HG03558 (cell line): ENCODE measurements at regions not wholly inside any gene's neighbourhood (a gene's known extent, or its start where the extent isn't known, plus 50 kb on each side); places are given as distances from the start of the nearest gene placed in this dataset.
"Not testable (repeated sequence)": the region's sequence is repeated elsewhere in the genome, so short reads cannot be mapped to it uniquely, and the experiment has no call there.

Experiments
- ATAC-seq: cut with Tn5 transposase; IDR thresholded peaks from one replicate; pipeline ENCODE4 v1.9.1; 2021; ENCODE audit warnings: moderate number of reproducible peaks; ENCODE audit not compliant: unreplicated experiment; ENCODE audit errors: extremely low read depth

DNA sequence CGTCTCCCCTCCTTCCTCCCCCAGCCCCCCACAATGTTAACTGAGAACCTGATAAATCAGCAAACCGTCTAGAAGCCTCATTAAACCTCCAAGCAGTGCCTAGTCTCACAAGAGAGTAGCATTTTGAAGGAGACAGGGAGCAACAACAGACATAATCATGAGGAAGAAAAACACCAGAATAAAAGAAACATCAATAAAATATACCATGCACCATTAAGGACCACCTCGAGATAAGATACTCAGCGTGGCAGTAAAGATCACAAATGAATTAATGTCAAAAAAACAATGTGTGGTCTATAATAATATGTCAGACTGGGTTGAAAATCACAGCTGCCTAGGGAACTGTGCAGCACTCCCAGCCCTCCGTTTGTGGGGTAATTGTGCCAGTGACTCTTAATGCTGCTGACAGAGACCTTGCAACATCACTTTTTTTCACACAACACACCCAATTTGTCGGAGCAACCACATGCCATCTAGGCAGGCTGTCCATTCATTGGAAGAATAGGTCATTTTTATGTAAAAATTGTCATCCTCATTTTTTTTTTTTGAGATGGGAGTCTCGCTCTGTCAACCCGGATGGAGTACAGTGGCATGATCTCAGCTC lies 450.8 kb upstream of the WWC1 start:
- no peak for ATAC-seq

DNA sequence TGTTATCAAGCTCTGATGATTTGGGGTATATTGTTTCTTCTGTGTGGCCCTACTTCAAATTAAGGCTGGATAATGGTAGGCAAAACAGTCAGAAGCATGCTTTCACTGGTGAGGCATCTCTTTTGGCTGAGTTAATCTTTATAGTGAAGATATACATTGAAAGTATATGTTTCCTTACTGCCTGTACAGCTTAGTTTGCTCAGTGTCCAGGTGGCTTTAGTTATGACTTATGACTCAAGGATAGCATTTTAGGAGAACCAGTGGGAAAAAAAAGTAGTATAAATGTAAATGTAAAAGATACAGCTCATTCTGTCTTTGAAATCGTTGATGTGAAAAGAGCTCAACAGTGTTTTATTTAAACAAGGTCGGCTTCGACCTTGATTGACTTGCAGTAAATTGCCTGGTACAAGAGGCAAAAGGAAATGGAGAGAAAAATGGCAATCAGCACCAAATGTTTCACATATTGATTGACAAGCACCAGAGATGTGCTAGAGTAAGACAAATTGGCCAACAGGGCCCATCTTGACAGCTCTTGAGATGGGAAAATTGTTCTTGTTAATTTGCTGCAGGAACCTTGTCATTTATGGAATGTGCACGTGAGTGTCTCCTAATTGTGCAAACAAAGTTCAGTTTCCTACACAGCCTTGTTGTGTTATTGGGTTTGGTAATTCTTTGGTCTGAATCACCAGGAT lies 447.4 kb upstream of the WWC1 start:
- ATAC-seq: no peak

DNA sequence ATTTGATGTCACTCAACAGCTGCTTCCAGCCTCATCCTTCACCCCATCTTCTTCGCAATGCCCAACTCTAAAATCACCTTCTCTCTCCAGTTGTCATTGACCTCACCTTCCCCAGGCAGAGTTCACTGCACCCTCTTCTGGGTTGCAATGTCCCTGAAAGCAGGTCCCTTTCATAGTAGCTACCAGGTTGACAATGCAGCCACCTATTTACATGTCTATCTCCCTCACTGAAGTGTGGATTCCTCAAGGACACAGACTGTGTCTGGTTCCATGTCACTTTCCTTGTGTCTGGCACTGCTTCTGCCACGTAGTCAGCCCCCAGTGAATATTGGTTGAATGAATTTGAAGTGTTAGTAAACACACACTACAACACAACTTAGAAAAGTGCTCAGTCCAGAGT lies 445.5 kb upstream of the WWC1 start:
- no peak for ATAC-seq

DNA sequence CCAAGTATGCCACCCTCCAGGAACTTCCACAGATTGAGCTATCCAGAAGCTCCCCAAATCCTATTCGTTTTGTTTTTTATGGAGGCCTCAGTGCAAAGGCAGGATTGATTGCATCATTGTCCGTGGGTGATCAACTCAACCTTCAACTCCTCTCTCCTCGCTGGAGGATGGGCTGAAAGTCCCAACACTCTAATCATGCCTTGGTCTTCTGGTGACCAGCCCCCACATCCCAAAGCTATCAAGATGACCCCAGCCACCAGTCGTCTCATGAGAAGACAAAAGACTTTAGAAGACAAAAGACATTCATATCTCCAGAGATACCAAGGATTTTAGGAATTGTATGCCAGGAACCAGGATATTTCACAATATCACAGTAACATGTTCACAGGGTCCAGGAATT lies 441.6 kb upstream of the WWC1 start:
- no peak for ATAC-seq

DNA sequence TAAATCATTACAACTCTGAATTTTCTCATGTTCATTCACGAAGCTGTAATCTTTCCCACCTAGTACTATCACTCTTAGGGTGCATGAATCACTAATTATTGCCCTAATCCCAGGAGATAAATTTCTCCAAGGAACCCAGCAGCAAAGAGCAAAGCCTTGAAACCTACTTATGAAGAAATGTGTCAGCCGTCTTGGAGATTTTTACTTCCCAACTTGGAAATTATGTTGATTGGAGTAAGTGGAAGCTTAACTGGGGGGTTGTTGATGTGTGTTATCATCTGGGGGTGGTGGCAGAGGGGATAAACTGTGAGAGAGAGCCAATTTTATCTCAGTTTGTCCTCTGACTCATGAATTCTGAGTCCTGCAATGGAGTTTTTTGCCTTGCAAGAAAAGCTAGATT lies 440.5 kb upstream of the WWC1 start:
- no peak for ATAC-seq

DNA sequence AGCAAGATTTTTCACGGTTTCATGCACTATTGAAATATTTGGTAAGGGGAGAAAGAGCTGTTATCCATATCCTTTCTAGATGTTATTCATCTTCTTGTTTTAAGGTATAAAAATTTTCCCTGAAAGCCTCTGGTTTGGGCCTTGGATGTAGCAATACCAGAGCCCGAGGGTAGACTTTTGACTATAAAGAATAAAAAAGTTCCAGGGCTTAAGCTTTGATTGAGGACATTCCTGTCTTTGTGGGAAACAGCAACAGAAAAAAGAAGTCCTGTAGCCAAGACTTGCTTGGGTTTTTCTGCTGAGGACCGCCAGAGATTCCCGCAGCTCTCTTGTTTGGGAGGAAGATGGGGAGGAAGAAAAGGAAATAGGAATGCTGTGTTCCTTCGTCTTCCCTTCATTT lies 440.0 kb upstream of the WWC1 start:
- ATAC-seq: no peak

DNA sequence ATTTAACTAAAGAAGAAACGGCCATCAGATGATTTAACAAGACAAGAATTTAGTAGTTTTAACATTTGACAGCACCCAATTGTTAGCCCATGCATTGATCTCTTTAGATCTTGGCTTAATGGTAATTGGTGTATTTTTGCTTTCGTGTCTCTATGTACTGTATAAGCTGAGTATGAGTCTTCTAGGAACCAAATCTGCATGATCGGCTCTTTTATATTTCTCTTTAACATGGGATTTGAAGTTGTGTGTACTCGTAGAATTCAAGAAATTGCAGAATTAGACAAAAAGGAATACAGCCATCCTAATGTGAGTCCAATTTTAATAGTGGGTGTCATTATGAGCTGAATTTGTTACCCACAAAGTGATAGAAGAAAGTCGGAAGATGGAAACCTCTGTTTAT lies 438.9 kb upstream of the WWC1 start:
- no peak for ATAC-seq

DNA sequence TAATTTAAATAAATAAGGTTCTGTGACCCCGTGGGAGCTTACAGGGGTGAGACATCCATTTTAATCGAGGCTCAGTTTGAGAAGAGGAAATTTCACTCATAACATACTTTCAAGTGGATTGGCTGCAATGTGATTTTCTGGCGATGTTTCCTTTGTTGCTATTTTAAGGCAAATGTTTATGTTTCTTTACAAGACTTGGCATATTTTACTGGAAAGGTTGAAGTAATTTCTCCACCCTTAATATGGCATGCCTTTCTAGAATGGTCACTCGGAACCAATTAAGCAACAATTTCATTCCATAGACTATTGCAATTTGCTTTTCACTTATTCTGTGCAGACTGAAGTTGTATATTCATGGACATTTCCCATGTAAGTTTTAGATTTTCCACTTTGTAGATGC lies 438.0 kb upstream of the WWC1 start:
- ATAC-seq: no peak

DNA sequence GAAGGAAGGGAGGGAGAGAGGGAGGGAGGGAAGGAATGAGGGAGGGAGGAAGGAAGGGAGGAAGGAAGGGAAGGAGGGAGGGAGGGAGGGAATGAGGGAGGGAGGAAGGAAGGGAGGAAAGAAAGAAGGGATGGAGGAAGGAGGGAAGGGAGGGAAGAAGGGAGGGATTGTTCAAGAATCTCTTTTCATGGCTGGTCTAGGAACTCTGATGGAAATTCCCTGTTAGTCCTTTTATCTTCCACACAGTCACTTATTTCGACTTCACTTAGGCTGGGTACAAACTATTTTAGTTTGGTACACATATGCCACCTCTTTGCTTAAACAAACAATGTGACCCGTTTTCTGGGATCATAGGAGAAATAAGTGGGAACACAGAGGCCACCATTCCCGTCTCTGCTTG lies 435.6 kb upstream of the WWC1 start:
- no peak for ATAC-seq

DNA sequence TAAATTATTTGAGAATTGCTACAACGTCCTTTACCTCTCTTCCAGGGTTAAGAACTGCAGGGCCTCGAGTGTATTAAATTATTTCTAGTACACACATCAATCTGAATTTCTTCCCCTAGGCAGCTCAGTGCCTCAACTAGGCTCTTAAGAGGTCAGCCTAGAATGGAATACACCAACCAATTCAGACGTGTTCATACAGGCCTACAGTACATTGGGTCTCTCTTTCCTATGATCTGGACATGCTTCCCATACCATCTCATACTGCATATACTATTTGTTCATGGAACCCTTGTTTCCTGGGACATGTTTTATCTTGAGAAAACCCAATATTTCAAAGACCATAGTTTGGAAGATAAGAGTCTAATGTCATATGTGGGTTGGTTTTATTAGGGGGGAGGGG lies 434.1 kb upstream of the WWC1 start:
- no peak for ATAC-seq

DNA sequence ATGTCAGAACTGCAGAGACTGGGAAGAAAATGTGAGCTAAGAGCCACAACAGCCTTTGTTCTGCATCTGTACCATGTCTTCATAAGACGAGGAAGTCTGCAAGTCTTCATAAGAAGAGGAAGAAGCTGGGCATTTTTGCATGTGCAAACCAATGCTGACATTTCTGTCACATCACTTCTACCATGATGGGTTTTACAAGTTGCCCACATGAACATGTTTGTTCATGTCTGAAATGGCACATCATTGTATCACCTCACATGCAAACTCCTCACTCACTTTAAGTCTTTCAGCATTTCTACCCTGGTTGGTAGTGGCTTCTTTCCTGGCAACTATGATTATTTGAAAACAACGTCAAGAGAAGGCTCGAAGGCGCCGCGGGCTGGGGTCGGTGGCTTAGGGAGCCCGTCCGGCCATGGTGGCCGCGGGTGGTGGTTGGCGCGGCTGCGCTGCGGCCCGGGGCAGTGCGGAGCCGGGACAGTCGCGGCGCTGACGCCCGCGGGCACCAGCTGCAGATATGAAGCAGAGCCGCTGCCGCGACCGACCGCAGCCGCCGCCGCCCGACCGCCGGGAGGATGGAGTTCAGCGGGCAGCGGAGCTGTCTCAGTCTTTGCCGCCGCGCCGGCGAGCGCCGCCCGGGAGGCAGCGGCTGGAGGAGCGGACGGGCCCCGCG lies 433.1 kb upstream of the WWC1 start:
- ATAC-seq: not testable (repeated sequence)

DNA sequence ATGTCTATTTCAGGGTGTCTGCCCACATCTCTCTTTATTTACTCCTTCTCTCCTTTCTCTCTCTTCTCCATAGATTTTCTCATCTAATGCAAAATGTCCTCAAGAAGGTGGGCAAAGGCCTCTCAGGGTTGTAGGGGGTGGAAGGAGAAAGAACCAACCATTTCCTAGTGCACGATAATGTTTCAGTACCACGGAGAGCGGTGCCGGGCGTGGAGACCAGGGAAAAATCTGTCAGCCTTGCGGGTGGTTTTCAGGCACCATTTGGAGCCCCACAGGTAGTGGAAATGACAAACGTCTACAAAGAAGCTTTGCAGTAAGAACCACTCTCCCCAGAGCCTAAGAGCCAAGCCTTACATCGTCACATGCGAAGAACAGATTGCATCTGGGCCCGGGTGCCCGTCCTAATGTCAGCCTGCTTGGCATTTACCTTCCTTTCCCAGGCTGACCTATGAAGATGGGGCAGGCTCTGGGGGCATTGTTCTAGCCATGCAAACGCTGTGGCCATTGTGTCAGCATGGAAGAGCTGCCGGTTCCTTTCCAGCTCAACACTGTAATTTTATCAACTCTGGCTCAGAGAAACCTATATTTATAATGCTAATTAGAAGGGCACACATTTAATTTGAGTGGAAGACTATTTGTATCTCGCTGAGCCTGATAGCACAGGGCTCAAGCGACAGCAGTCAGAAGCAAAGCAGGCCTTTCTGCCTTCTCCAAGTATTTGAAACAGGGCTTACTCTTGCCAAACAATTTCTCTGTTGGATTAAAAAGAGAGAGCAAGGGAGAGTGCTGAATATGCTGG lies 430.1 kb upstream of the WWC1 start:
- ATAC-seq: no peak

DNA sequence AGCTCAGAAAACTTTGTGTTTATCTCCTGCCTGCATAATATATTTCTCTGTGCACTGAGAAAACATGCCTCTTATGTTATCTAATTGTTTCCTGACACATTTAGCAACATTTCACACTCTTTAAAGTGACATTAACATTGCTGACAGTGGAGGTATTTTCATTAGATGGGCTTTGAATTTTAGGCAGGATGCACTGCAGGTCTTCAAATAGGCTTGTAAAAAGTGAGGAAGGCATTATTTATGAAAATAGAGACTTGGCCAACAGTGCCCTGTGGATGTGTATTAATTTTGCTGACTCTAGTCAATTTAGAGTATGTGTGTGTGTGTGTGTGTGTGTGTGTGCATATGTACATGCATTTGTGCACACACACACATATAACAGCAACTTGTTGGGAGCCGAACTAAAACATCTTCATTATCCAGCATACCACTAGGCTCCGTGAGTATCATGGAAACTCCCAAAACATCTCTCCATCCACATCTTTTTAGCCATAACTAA lies 429.5 kb upstream of the WWC1 start:
- ATAC-seq: no peak

DNA sequence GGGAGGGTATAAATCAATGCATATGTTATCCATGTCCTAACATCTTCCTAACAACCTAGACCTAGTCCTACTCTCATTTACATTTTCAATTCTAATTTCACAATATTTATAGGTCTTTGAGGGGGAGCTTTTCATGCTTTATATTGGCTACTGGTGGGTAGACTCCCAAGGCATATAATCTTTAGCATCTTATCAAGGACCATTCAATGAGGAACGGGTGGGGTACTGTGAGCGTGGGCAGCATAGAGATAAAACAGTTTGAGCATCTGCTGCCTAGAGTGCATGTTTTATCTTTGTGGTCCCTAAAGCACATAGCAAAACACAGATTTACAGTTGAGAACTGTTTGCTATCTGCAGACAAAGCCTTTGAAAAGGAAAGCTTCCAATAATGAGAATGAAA lies 427.6 kb upstream of the WWC1 start:
- no peak for ATAC-seq

DNA sequence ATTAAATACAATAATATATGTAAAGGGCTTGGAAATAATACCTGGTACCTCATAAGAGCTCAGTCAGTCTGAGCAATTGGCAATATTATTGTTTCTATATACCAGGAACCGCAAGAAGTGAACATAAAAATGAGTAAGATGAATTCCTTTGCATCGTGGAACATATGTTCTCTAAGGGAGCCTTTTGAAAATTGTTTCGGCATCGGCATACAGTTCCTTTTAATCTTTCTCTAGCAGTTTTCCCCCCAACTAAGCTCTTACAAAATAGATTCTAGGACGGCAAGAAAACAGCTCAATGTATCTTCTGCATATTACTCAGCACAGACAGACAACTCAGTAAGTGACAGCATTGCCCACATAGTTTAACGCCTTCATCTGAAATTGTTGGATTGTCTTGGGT lies 426.6 kb upstream of the WWC1 start:
- ATAC-seq: no peak

DNA sequence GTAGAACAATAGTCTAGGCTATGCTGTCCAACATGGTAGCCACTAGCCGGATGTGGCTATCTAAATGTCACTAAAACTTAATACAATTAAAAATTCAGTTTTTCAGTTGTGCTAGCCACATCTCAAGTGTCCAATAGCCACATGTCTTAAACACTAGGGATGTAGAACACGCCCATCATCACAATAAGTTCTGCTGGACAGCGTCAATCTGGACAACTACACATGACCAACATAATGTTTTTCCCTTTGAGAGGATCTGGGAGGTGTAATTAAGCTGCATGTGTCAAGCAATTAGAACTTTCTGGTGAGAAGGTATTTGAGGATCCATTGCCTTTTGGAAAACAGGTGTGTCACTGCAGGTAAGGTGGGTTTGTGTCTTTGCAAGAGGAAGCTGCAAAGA lies 424.6 kb upstream of the WWC1 start:
- ATAC-seq: no peak

DNA sequence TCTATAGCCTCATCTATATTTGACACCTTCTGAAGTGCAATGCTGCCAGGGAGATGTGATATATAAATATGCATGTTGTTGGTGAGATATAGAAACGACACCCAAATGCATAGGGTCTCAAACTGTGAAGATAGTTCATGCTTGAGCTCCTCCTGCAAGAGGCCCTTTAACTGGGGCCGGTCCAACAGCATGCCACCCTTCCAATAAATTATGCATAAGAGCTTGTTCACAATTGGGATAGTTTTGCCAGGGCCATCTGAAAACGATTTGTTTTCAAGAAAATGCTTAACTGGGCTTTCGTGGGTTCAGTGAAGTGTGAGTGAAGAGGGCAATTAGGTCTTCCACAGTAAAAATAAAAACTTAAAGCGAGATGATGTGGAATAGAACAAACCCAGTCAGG lies 424.2 kb upstream of the WWC1 start:
- no peak for ATAC-seq

DNA sequence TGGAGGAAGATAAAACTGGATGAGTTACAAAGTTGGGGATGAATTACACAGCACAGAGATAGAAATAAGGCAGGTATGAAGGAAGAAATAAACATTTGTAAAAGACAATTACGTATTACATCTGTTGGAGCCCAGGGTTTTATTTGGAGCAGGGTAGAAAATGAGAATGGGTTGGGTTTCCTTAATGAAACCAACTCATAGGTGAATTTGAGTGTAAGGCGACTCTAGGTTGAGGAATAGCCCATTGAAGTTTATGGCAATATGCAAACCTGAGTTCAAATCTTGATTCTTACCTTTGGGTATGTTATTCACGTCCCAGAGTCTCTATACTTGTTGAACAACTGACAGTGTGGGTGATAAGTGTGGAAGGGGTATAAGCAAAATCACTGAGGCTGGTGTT lies 422.3 kb upstream of the WWC1 start:
- ATAC-seq: no peak

DNA sequence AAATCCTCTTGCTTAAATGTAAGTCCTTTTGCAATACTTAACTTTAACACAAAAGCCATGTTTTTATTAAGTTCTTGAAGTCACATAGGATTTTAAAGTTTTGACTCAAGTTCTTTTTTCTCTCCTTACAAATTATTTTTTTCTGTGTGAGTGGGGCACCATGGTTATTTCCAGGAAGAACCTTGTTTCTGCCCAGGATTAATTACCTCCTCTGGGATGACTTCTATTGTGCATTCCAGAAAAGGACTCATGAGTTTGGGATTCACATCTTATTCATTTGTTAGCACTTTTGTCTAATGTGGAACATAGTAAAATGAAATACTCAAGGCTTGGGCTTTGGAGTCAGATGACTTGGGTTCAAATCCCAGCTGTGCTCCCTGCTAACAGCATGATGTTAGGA lies 421.4 kb upstream of the WWC1 start:
- no peak for ATAC-seq

DNA sequence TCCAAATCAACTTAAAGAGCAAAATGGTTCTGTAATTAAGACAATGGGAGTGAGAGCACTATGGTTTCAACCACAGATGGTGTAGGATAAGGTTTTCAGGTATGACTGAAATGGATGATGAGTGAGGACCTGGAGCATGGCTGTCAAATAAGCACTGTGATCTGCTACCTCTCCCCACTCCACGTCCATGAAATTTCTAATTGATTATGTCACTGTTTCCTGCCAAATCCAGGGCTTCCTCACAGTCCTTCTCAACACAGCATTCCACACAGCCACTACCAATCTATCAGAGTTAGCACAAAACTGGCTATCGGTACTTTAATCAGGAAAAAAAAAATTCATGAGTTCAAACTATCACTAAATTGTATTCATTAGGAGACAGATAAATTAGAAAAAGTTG lies 420.4 kb upstream of the WWC1 start:
- ATAC-seq: no peak

DNA sequence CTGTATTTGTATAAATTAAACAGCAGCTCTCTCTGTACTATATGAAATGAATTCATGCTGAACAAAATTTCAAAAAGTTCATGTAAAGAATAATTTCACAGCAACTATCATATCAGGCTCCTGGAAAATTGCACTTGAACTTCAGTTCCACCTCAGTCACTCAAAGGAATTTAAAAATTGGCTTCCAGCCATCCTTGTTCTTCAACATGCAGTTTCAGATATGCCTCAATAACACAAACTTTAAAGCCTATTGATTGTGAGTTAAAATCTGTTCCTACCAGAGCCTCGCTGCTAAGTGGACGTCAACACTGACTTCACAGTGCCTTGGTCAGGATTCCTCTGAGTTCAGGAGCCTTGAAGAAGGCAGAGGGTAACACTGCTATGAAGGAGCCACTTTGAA lies 418.7 kb upstream of the WWC1 start:
- ATAC-seq: no peak
